ENCODE measurements at regions not wholly inside any gene's neighbourhood (a gene's known extent, or its start where the extent isn't known, plus 50 kb on each side); places are given as distances from the start of the nearest gene placed in this dataset.
A peak's percentile ranks its signal among the peaks of the same experiment; 100 is the strongest.
"Not testable (repeated sequence)": the region's sequence is repeated elsewhere in the genome, so short reads cannot be mapped to it uniquely, and the experiment has no call there.

- Histone ChIP-seq H3K36me3 (ENCODE audit: control insufficient read depth, insufficient read depth, low read length) (no peaks in the 10 kb centered on the region), H3K4me1 (ENCODE audit: control insufficient read depth, insufficient read depth, low read length, poor library complexity, severe bottlenecking) (no peaks in the 10 kb centered on the region), H3K9me3 (ENCODE audit: control insufficient read depth, low read length) (no peaks in the 10 kb centered on the region), H3K4me3 (ENCODE audit: extremely low read depth, insufficient read depth, low read length, poor library complexity, severe bottlenecking) (no peak overlapping the region), H3K27ac (ENCODE audit: low read depth, low read length, severe bottlenecking) (no peak overlapping the region)
- WGBS, 2 experiments (ENCODE audit: insufficient coverage in 2 of 2), result 100% methylated on average over 1 of the region's 1 CpG; no CpG with 5 or more reads in 1 of the 2 experiments
These were observed 568.9 kb downstream of the DMRTA1 start for GRCh38 chr9:23015557-23015956.

GRCh38 chr9:23036416-23036815, 589.8 kb downstream of the DMRTA1 start:
- 100% methylated on average over 2 of the region's 4 CpGs; no CpG with 5 or more reads in 1 of the 2 experiments for WGBS, 2 experiments (ENCODE audit: insufficient coverage in 2 of 2)
- H3K4me1 ChIP-seq (ENCODE audit: control insufficient read depth, insufficient read depth, low read length, poor library complexity, severe bottlenecking), result no peaks in the 10 kb centered on the region
- H3K9me3 ChIP-seq (ENCODE audit: control insufficient read depth, low read length), result no peaks in the 10 kb centered on the region
- no peak overlapping the region for H3K27ac ChIP-seq (ENCODE audit: low read depth, low read length, severe bottlenecking)
- no peaks in the 10 kb centered on the region for H3K36me3 ChIP-seq (ENCODE audit: control insufficient read depth, insufficient read depth, low read length)
- H3K4me3 ChIP-seq (ENCODE audit: extremely low read depth, insufficient read depth, low read length, poor library complexity, severe bottlenecking), result no peak overlapping the region

- no peaks in the 10 kb centered on the region for H3K9me3 ChIP-seq (ENCODE audit: control insufficient read depth, low read length)
- H3K36me3 ChIP-seq (ENCODE audit: control insufficient read depth, insufficient read depth, low read length), result no peaks in the 10 kb centered on the region
- no peaks in the 10 kb centered on the region for H3K4me1 ChIP-seq (ENCODE audit: control insufficient read depth, insufficient read depth, low read length, poor library complexity, severe bottlenecking)
- no peak overlapping the region for H3K27ac ChIP-seq (ENCODE audit: low read depth, low read length, severe bottlenecking)
- no peak overlapping the region for H3K4me3 ChIP-seq (ENCODE audit: extremely low read depth, insufficient read depth, low read length, poor library complexity, severe bottlenecking)
These were observed 592.8 kb downstream of the DMRTA1 start for GRCh38 chr9:23039402-23039801.

GRCh38 chr9:23041466-23041865, 594.8 kb downstream of the DMRTA1 start:
- Histone ChIP-seq H3K36me3 (ENCODE audit: control insufficient read depth, insufficient read depth, low read length) (no peaks in the 10 kb centered on the region), H3K4me1 (ENCODE audit: control insufficient read depth, insufficient read depth, low read length, poor library complexity, severe bottlenecking) (peaks cover 3% of the 10 kb centered on the region), H3K4me3 (ENCODE audit: extremely low read depth, insufficient read depth, low read length, poor library complexity, severe bottlenecking) (no peak overlapping the region), H3K9me3 (ENCODE audit: control insufficient read depth, low read length) (no peaks in the 10 kb centered on the region), H3K27ac (ENCODE audit: low read depth, low read length, severe bottlenecking) (no peak overlapping the region)

GRCh38 chr9:23044549-23044948, 597.9 kb downstream of the DMRTA1 start:
- Histone ChIP-seq H3K27ac (ENCODE audit: low read depth, low read length, severe bottlenecking) (no peak overlapping the region), H3K4me1 (ENCODE audit: control insufficient read depth, insufficient read depth, low read length, poor library complexity, severe bottlenecking) (peaks cover 3% of the 10 kb centered on the region), H3K36me3 (ENCODE audit: control insufficient read depth, insufficient read depth, low read length) (no peaks in the 10 kb centered on the region), H3K9me3 (ENCODE audit: control insufficient read depth, low read length) (no peaks in the 10 kb centered on the region), H3K4me3 (ENCODE audit: extremely low read depth, insufficient read depth, low read length, poor library complexity, severe bottlenecking) (no peak overlapping the region)

GRCh38 chr9:23046026-23046425, 599.4 kb downstream of the DMRTA1 start:
- H3K4me3 ChIP-seq (ENCODE audit: extremely low read depth, insufficient read depth, low read length, poor library complexity, severe bottlenecking); H3K36me3 ChIP-seq (ENCODE audit: control insufficient read depth, insufficient read depth, low read length); H3K9me3 ChIP-seq (ENCODE audit: control insufficient read depth, low read length); H3K4me1 ChIP-seq (ENCODE audit: control insufficient read depth, insufficient read depth, low read length, poor library complexity, severe bottlenecking); H3K27ac ChIP-seq (ENCODE audit: low read depth, low read length, severe bottlenecking): not testable (repeated sequence)
- WGBS, 2 experiments (ENCODE audit: insufficient coverage in 2 of 2), result 88% methylated on average over 1 of the region's 1 CpG; no CpG with 5 or more reads in 1 of the 2 experiments

- Histone ChIP-seq H3K4me3 (ENCODE audit: extremely low read depth, insufficient read depth, low read length, poor library complexity, severe bottlenecking) (no peak overlapping the region), H3K9me3 (ENCODE audit: control insufficient read depth, low read length) (no peaks in the 10 kb centered on the region), H3K4me1 (ENCODE audit: control insufficient read depth, insufficient read depth, low read length, poor library complexity, severe bottlenecking) (peaks cover 3% of the 10 kb centered on the region), H3K36me3 (ENCODE audit: control insufficient read depth, insufficient read depth, low read length) (no peaks in the 10 kb centered on the region), H3K27ac (ENCODE audit: low read depth, low read length, severe bottlenecking) (no peak overlapping the region)
- 100% methylated on average over 1 of the region's 1 CpG for WGBS, 2 experiments (ENCODE audit: insufficient coverage in 2 of 2)
These were observed 603.9 kb downstream of the DMRTA1 start for GRCh38 chr9:23050548-23050947.

GRCh38 chr9:23073136-23073535, 626.5 kb downstream of the DMRTA1 start:
- no CpG with 5 or more reads among the region's 1 CpG for WGBS, 2 experiments (ENCODE audit: insufficient coverage in 2 of 2)
- Histone ChIP-seq H3K9me3 (ENCODE audit: control insufficient read depth, low read length) (no peaks in the 10 kb centered on the region), H3K4me1 (ENCODE audit: control insufficient read depth, insufficient read depth, low read length, poor library complexity, severe bottlenecking) (no peaks in the 10 kb centered on the region), H3K27ac (ENCODE audit: low read depth, low read length, severe bottlenecking) (no peak overlapping the region), H3K4me3 (ENCODE audit: extremely low read depth, insufficient read depth, low read length, poor library complexity, severe bottlenecking) (no peak overlapping the region), H3K36me3 (ENCODE audit: control insufficient read depth, insufficient read depth, low read length) (no peaks in the 10 kb centered on the region)

GRCh38 chr9:23079798-23080197, 633.2 kb downstream of the DMRTA1 start:
- H3K4me3 ChIP-seq (ENCODE audit: extremely low read depth, insufficient read depth, low read length, poor library complexity, severe bottlenecking), result no peak overlapping the region
- no CpG with 5 or more reads among the region's 2 CpGs for WGBS, 2 experiments (ENCODE audit: insufficient coverage in 2 of 2)
- H3K4me1 ChIP-seq (ENCODE audit: control insufficient read depth, insufficient read depth, low read length, poor library complexity, severe bottlenecking), result no peaks in the 10 kb centered on the region
- no peak overlapping the region for H3K27ac ChIP-seq (ENCODE audit: low read depth, low read length, severe bottlenecking)
- no peaks in the 10 kb centered on the region for H3K9me3 ChIP-seq (ENCODE audit: control insufficient read depth, low read length)
- no peaks in the 10 kb centered on the region for H3K36me3 ChIP-seq (ENCODE audit: control insufficient read depth, insufficient read depth, low read length)

- 84 to 97% methylated on average over 5 of the region's 5 CpGs for WGBS, 2 experiments (ENCODE audit: insufficient coverage in 2 of 2)
- Histone ChIP-seq H3K27ac (ENCODE audit: low read depth, low read length, severe bottlenecking) (no peak overlapping the region), H3K4me3 (ENCODE audit: extremely low read depth, insufficient read depth, low read length, poor library complexity, severe bottlenecking) (no peak overlapping the region), H3K4me1 (ENCODE audit: control insufficient read depth, insufficient read depth, low read length, poor library complexity, severe bottlenecking) (no peaks in the 10 kb centered on the region), H3K36me3 (ENCODE audit: control insufficient read depth, insufficient read depth, low read length) (no peaks in the 10 kb centered on the region), H3K9me3 (ENCODE audit: control insufficient read depth, low read length) (no peaks in the 10 kb centered on the region)
These were observed 634.8 kb downstream of the DMRTA1 start for GRCh38 chr9:23081377-23081776.

- WGBS, 2 experiments (ENCODE audit: insufficient coverage in 2 of 2), result 60 to 78% methylated on average over 3 to 5 of the region's 5 CpGs
- H3K27ac ChIP-seq (ENCODE audit: low read depth, low read length, severe bottlenecking), result no peak overlapping the region
- H3K4me1 ChIP-seq (ENCODE audit: control insufficient read depth, insufficient read depth, low read length, poor library complexity, severe bottlenecking), result no peaks in the 10 kb centered on the region
- no peaks in the 10 kb centered on the region for H3K36me3 ChIP-seq (ENCODE audit: control insufficient read depth, insufficient read depth, low read length)
- no peak overlapping the region for H3K4me3 ChIP-seq (ENCODE audit: extremely low read depth, insufficient read depth, low read length, poor library complexity, severe bottlenecking)
- no peaks in the 10 kb centered on the region for H3K9me3 ChIP-seq (ENCODE audit: control insufficient read depth, low read length)
These were observed 642.3 kb downstream of the DMRTA1 start for GRCh38 chr9:23088932-23089364.

GRCh38 chr9:23117616-23118015, 671.0 kb downstream of the DMRTA1 start:
- no peaks in the 10 kb centered on the region for H3K36me3 ChIP-seq (ENCODE audit: control insufficient read depth, insufficient read depth, low read length)
- 83% methylated on average over 2 of the region's 2 CpGs; no CpG with 5 or more reads in 1 of the 2 experiments for WGBS, 2 experiments (ENCODE audit: insufficient coverage in 2 of 2)
- H3K4me3 ChIP-seq (ENCODE audit: extremely low read depth, insufficient read depth, low read length, poor library complexity, severe bottlenecking), result no peak overlapping the region
- no peaks in the 10 kb centered on the region for H3K9me3 ChIP-seq (ENCODE audit: control insufficient read depth, low read length)
- peak overlapping the region; percentile 67 for H3K27ac ChIP-seq (ENCODE audit: low read depth, low read length, severe bottlenecking)
- peaks cover 4% of the 10 kb centered on the region for H3K4me1 ChIP-seq (ENCODE audit: control insufficient read depth, insufficient read depth, low read length, poor library complexity, severe bottlenecking)
